Endodermal cell (in vitro differentiated cells): ENCODE measurements at regions not wholly inside any gene's neighbourhood (a gene's known extent, or its start where the extent isn't known, plus 50 kb on each side); places are given as distances from the start of the nearest gene placed in this dataset.

Experiments used
- DNase-seq: peaks from one replicate; pipeline ENCODE4 v3.0.0-alpha.2; 2017
- H3K27ac ChIP-seq: 2 replicates; pipeline ENCODE4 v1.5.1; 2013; ENCODE audit warnings: mild to moderate bottlenecking, low read depth, low read length, moderate library complexity
- H3K27me3 ChIP-seq: 2 replicates; pipeline ENCODE4 v1.6.1; 2013; ENCODE audit warnings: mild to moderate bottlenecking, low read length, moderate library complexity; ENCODE audit not compliant: insufficient read depth, control insufficient read depth, poor library complexity, severe bottlenecking
- H3K36me3 ChIP-seq: 2 replicates; pipeline ENCODE4 v1.7.0; 2013; ENCODE audit warnings: mild to moderate bottlenecking, low read length, moderate library complexity; ENCODE audit not compliant: control insufficient read depth, insufficient read depth
- H3K4me1 ChIP-seq: one replicate; pipeline ENCODE4 v1.7.0; 2013; ENCODE audit warnings: low read length; ENCODE audit not compliant: control insufficient read depth, insufficient read depth
- H3K4me3 ChIP-seq: 2 replicates; pipeline ENCODE4 v1.5.1; 2013; ENCODE audit warnings: mild to moderate bottlenecking, low read length, moderate library complexity
- H3K9ac ChIP-seq: 2 replicates; pipeline ENCODE4 v1.6.1; 2013; ENCODE audit warnings: mild to moderate bottlenecking, low read length, moderate library complexity; ENCODE audit not compliant: poor library complexity, severe bottlenecking; ENCODE audit errors: extremely low read depth
- H3K9me3 ChIP-seq: 2 replicates; pipeline ENCODE4 v1.6.1; 2013; ENCODE audit warnings: mild to moderate bottlenecking, low read length, moderate library complexity; ENCODE audit not compliant: control insufficient read depth
- H3K27ac Mint-ChIP-seq: 2 replicates; pipeline ENCODE4 v1.8.0; 2020; ENCODE audit warnings: mixed read lengths
- H3K27me3 Mint-ChIP-seq: 2 replicates; pipeline ENCODE4 v1.8.0; 2021; ENCODE audit warnings: mild to moderate bottlenecking, mixed read lengths; ENCODE audit not compliant: insufficient read depth
- H3K36me3 Mint-ChIP-seq: 2 replicates; pipeline ENCODE4 v1.8.0; 2020; ENCODE audit warnings: low read depth, mixed read lengths
- H3K4me1 Mint-ChIP-seq: 2 replicates; pipeline ENCODE4 v1.8.0; 2020; ENCODE audit warnings: mixed read lengths
- H3K4me3 Mint-ChIP-seq: 2 replicates; pipeline ENCODE4 v1.8.0; 2020; ENCODE audit warnings: mild to moderate bottlenecking, moderate library complexity, mixed read lengths
- H3K9me3 Mint-ChIP-seq: 2 replicates; pipeline ENCODE4 v1.8.0; 2020; ENCODE audit warnings: mild to moderate bottlenecking, mixed read lengths
- WGBS, 2 experiments: methylation state at CpG; one replicate each; pipeline versions ENCODE4 v1.1.5 to v1.1.7; 2013; ENCODE audit warnings: missing lambda C conversion rate in 2 of 2, mixed read lengths in 1 of 2; ENCODE audit not compliant: insufficient coverage in 1 of 2, insufficient read length in 1 of 2; 5-methylcytosine and 5-hydroxymethylcytosine counted together
- TF ChIP-seq, protein P1 (sequence below): fragments of 200-600 bp; sonication (generic); conservative IDR thresholded peaks from 2 replicates; pipeline ENCODE4 v1.5.0; 2021; ENCODE audit warnings: antibody characterized with exemption, mild to moderate bottlenecking

- Mint-ChIP-seq H3K36me3 (no peaks in the 10 kb centered on the region), H3K27ac (no peak overlapping the region), H3K4me3 (no peak overlapping the region), H3K9me3 (no peaks in the 10 kb centered on the region), H3K4me1 (peaks cover 18% of the 10 kb centered on the region), H3K27me3 (no peaks in the 10 kb centered on the region)
- Histone ChIP-seq H3K27ac (no peak overlapping the region), H3K36me3 (no peaks in the 10 kb centered on the region), H3K4me3 (no peak overlapping the region), H3K9me3 (no peaks in the 10 kb centered on the region), H3K27me3 (no peaks in the 10 kb centered on the region), H3K4me1 (peaks cover 5% of the 10 kb centered on the region), H3K9ac (no peak overlapping the region)
- WGBS, 2 experiments = 60 to 89% methylated on average over 1 to 5 of the region's 5 CpGs
- TF ChIP-seq, protein P1, sequence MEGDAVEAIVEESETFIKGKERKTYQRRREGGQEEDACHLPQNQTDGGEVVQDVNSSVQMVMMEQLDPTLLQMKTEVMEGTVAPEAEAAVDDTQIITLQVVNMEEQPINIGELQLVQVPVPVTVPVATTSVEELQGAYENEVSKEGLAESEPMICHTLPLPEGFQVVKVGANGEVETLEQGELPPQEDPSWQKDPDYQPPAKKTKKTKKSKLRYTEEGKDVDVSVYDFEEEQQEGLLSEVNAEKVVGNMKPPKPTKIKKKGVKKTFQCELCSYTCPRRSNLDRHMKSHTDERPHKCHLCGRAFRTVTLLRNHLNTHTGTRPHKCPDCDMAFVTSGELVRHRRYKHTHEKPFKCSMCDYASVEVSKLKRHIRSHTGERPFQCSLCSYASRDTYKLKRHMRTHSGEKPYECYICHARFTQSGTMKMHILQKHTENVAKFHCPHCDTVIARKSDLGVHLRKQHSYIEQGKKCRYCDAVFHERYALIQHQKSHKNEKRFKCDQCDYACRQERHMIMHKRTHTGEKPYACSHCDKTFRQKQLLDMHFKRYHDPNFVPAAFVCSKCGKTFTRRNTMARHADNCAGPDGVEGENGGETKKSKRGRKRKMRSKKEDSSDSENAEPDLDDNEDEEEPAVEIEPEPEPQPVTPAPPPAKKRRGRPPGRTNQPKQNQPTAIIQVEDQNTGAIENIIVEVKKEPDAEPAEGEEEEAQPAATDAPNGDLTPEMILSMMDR = no peak
- no peak for DNase-seq
These were observed 181.0 kb downstream of the IPO8 start for GRCh38 chr12:30514666-30515065.

DNA sequence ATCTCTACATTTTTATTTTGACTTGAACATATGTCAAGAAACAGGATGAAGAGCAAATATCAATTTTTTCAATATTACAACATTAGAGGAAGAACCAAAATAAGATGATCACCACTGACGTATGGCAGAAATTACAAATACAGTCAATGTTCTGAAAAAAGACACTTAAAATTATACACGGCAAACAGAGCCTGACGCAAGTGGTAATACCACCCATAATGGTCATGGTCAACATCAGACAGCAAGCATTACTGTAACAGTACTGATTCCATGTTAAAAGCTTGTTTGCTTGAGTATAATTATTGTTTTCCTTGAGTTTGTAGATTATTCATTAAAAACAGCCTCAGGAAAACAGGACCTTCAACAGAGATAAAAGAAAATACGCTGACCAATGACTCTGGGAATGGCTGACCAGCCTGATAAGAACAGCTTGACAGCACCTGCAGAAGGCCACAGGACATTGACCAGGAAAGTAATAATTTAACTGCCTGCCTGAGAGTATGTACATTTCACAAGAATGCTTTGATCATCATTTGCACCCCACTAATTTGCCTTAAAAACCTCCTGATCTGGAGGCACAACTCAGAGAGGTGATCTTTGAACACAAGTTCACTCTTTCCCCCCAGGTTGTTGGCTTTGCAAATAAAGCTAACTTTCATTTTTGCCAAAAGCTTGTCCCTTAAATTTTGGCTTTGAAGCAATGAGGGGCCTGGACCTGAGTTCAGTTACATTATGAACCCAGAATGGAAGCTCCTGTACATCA, 187.3 kb downstream of the IPO8 start:
- no peaks in the 10 kb centered on the region for H3K4me1 ChIP-seq
- H3K9me3 Mint-ChIP-seq = no peaks in the 10 kb centered on the region
- 94 to 96% methylated on average over 4 of the region's 4 CpGs for WGBS, 2 experiments
- H3K27ac Mint-ChIP-seq = no peak overlapping the region
- no peak overlapping the region for H3K27ac ChIP-seq
- no peak overlapping the region for H3K9ac ChIP-seq
- H3K9me3 ChIP-seq = no peaks in the 10 kb centered on the region
- DNase-seq = no peak
- TF ChIP-seq, protein P1 = no peak
- H3K27me3 ChIP-seq = no peaks in the 10 kb centered on the region
- no peak overlapping the region for H3K4me3 Mint-ChIP-seq
- H3K36me3 Mint-ChIP-seq = no peaks in the 10 kb centered on the region
- no peak overlapping the region for H3K4me3 ChIP-seq
- no peaks in the 10 kb centered on the region for H3K27me3 Mint-ChIP-seq
- no peaks in the 10 kb centered on the region for H3K4me1 Mint-ChIP-seq
- no peaks in the 10 kb centered on the region for H3K36me3 ChIP-seq

GRCh38 chr12:30507576-30507975, 188.1 kb downstream of the IPO8 start:
- H3K9me3 Mint-ChIP-seq = no peaks in the 10 kb centered on the region
- 86 to 93% methylated on average over 1 to 4 of the region's 4 CpGs for WGBS, 2 experiments

More at GRCh38 chr12:30507576-30507975, 188.1 kb downstream of the IPO8 start:
- H3K36me3 ChIP-seq = no peaks in the 10 kb centered on the region
- H3K9me3 ChIP-seq = no peaks in the 10 kb centered on the region
- H3K9ac ChIP-seq = no peak overlapping the region
- no peaks in the 10 kb centered on the region for H3K36me3 Mint-ChIP-seq
- TF ChIP-seq, protein P1 = no peak
- H3K27me3 ChIP-seq = no peaks in the 10 kb centered on the region
- no peaks in the 10 kb centered on the region for H3K4me1 ChIP-seq
- H3K27ac Mint-ChIP-seq = no peak overlapping the region
- no peak overlapping the region for H3K27ac ChIP-seq
- H3K4me3 Mint-ChIP-seq = no peak overlapping the region
- H3K4me1 Mint-ChIP-seq = no peaks in the 10 kb centered on the region
- no peaks in the 10 kb centered on the region for H3K27me3 Mint-ChIP-seq
- DNase-seq = no peak
- H3K4me3 ChIP-seq = no peak overlapping the region
